Right kidney (tissue), 1 donor: ENCODE measurements at regions not wholly inside any gene's neighbourhood (a gene's known extent, or its start where the extent isn't known, plus 50 kb on each side); places are given as distances from the start of the nearest gene placed in this dataset.
"Not testable (repeated sequence)": the region's sequence is repeated elsewhere in the genome, so short reads cannot be mapped to it uniquely, and the experiment has no call there.

Source experiments
- DNase-seq: peaks from one replicate; pipeline ENCODE4 v3.0.0-alpha.2; 2016

GRCh38 chr11:89545691-89546090 is 54.5 kb upstream of the NOX4 start:
- DNase-seq, result no peak

GRCh38 chr11:89555781-89556180 is 64.6 kb upstream of the NOX4 start:
- DNase-seq, result not testable (repeated sequence)

GRCh38 chr11:89556731-89557707 is 65.8 kb upstream of the NOX4 start:
- peak; percentile 17 for DNase-seq

- not testable (repeated sequence) for DNase-seq
These were observed 69.4 kb upstream of the NOX4 start for GRCh38 chr11:89560598-89560997.

GRCh38 chr11:89562731-89563130 is 71.6 kb upstream of the NOX4 start:
- not testable (repeated sequence) for DNase-seq

- no peak for DNase-seq
These were observed 75.8 kb upstream of the NOX4 start for GRCh38 chr11:89566972-89567371.

GRCh38 chr11:89569387-89569786 is 78.2 kb upstream of the NOX4 start:
- DNase-seq, result not testable (repeated sequence)

- not testable (repeated sequence) for DNase-seq
These were observed 80.5 kb upstream of the NOX4 start for GRCh38 chr11:89571706-89572105.

- not testable (repeated sequence) for DNase-seq
These were observed 84.7 kb upstream of the NOX4 start for GRCh38 chr11:89575846-89576245.

GRCh38 chr11:89577428-89577827 is 86.3 kb upstream of the NOX4 start:
- DNase-seq, result not testable (repeated sequence)

- DNase-seq, result no peak
These were observed 92.4 kb upstream of the NOX4 start for GRCh38 chr11:89583580-89583979.

- DNase-seq, result not testable (repeated sequence)
These were observed 93.9 kb upstream of the NOX4 start for GRCh38 chr11:89585046-89585445.

- DNase-seq, result not testable (repeated sequence)
These were observed 94.3 kb upstream of the NOX4 start for GRCh38 chr11:89585471-89585870.

- not testable (repeated sequence) for DNase-seq
These were observed 98.2 kb upstream of the NOX4 start for GRCh38 chr11:89589413-89589812.

- not testable (repeated sequence) for DNase-seq
These were observed 98.9 kb upstream of the NOX4 start for GRCh38 chr11:89590008-89590632.

- DNase-seq, result not testable (repeated sequence)
These were observed 108.8 kb upstream of the TRIM77 start for GRCh38 chr11:89601263-89601662.

- DNase-seq, result no peak
These were observed 105.8 kb upstream of the TRIM77 start for GRCh38 chr11:89604281-89604680.

GRCh38 chr11:89606845-89607244 is 103.3 kb upstream of the TRIM77 start:
- DNase-seq, result not testable (repeated sequence)

GRCh38 chr11:89607497-89607896 is 102.6 kb upstream of the TRIM77 start:
- DNase-seq, result not testable (repeated sequence)

- no peak for DNase-seq
These were observed 101.7 kb upstream of the TRIM77 start for GRCh38 chr11:89608234-89608966.

- no peak for DNase-seq
These were observed 98.0 kb upstream of the TRIM77 start for GRCh38 chr11:89612096-89612495.

GRCh38 chr11:89613911-89614310 is 96.2 kb upstream of the TRIM77 start:
- DNase-seq, result no peak

- peak; percentile 36 for DNase-seq
These were observed 95.7 kb upstream of the TRIM77 start for GRCh38 chr11:89614428-89614827.
